GM19193 (cell line): ENCODE measurements at regions not wholly inside any gene's neighbourhood (a gene's known extent, or its start where the extent isn't known, plus 50 kb on each side); places are given as distances from the start of the nearest gene placed in this dataset.

Experiments used
- POLR2A ChIP-seq: IDR thresholded peaks from 4 replicates; pipeline ENCODE4 v1.6.1; 2011; ENCODE audit not compliant: insufficient read depth, insufficient read length; ENCODE audit errors: extremely low read depth

DNA sequence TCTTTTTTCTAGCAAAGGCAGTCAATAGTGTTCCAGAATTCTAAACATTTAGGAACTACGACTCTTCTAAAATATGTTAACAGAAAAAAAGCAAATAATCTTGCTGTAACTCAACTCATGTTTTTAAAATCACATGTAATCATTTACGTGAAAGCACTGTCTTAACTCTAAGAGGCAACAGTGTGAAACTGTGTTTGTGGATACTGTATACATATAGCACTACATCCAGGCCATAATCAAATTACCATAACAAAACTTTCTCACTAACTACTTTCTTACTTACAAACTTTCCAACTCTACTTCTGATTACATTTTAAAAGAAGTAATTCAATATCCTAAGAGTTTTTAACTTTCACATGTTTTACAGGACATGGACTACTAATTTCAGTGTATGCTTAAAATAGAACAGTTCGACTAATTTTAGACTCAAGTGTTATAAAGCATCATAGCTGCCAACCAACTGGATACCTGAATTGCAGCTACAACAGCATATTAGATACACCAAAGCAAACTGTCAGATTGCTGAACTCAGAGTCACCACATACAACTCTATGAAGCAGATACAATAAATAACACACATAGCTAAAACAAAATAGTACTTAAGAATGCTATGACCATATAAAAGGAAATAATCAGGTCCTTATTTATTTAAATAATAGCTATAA, 121.6 kb upstream of the BEND6 start:
- TF ChIP-seq POLR2A: no peak

DNA sequence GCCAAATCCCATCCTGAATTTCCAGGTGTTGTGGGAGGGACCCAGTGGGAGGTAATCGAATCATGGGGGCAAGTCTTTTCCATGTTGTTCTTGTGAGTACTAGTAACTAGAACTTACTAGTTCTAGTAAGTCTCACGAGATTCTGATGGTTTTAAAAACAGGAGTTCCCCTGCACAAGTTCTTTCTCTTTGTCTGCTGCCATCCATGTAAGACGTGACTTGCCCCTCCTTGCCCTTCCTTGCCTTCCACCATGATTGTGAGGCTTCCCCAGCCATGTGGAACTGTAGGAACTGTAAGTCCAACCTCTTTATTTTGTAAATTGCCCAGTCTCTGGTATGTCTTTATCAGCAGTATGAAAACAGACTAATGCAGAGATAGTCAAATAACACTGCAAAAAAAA, 122.7 kb upstream of the BEND6 start:
- no peak for TF ChIP-seq POLR2A

DNA sequence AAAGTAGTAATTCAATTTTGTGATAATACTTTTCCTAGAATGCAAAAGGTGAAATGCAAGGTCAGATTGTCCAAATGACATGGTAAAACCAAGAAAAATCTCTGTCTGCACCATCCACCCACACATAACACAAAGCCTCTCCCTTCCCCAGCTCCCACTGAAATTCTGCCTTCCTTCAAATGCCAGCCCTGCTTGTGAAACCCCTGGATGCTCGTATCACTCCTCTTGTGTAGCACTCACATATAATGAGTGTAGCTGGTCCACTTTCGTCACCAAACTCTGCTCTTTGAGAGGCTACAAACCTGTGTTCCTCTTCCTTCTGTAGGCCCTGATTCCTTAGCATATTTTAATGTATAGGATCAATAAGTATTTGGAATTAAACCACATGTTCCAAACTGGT, 123.6 kb upstream of the BEND6 start:
- no peak for TF ChIP-seq POLR2A

DNA sequence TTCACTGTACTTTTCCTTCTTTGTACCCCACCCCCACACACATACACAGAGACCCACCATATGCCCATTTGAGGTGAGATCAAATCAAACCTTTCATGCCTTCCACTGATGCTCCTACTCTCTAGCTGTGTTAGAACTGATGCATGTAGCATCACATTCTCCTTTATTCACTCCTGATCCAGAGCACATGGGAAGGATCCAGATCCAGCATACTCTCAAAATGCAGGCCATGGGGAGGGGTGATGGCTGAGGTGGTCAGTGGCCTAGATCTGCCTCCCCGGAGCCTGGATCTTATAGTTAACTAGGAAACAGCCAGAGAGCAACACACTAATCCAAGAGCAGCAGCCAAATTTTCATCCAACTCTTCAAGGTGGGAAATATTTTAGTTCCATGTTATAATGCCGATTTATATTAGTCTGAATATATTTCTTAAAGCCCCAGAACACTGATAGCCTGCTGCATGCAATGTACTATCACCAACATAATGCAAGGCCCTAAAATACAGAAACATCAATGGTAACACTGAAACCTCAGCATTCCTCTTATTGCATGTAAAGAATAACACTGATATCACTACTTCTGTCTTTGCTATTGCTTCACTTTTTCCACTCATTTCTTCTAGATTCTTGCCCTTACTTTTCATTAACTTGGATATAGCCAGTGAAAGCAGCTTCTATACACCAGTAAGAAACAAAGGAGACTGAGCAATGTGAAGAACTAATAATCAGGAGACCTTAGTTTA, 126.8 kb upstream of the BEND6 start:
- TF ChIP-seq POLR2A: no peak

DNA sequence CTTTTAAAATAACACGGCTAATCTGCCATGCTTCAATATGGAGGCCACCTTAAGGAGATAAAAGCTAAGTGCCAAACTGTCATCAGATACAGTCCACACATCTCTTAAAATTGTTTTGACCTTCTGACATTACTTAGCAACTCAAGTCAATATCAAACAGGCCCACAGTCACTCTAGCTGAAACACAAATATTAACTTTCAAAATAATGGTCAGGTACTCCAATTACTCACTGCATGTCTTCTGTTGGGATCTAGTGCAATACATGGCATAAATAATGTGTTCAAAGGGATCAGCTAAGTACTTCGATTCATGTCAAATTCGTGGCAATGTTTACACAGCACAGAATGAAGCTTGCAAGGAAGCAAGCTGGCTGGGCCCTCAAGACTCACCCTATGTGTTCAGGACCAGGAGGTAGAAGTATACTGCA, 133.9 kb upstream of the BEND6 start:
- no peak for TF ChIP-seq POLR2A

DNA sequence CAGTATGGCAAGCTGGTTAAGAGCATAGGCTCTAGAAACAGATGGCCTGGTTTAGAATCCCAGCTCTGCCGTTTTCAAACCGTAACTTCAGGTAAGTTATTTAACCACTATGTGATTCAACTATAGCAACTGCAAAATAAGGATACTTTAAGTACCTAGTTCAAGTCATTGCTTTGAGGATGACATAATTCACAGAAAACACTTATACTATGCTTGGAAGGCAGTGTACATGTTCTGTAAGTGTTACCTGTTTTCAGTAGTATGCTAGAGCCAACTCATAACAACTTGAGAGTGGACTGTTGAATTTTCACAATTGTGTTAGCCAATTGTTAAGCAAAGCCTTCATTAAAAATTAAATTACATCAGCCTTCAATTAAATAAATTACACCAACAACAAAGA, 134.8 kb upstream of the BEND6 start:
- TF ChIP-seq POLR2A: no peak

DNA sequence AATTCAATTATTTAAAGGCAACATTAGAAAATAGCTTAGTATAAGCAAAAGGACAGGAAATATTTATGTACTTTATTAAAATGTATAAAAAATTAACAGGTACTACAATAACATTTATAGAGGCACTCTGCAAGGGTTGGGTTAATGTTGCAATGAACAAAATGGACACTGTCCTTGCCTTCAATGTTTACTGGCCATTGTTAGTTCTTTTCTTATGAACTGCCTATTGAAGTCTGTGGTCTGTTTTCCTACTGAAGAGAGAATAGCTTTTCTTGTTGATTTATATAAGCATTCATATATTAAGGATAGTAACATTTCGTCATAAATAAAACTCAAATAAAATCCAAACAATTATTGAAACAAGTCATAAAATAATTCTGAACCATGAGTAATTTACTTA, 135.3 kb upstream of the BEND6 start:
- TF ChIP-seq POLR2A: no peak

DNA sequence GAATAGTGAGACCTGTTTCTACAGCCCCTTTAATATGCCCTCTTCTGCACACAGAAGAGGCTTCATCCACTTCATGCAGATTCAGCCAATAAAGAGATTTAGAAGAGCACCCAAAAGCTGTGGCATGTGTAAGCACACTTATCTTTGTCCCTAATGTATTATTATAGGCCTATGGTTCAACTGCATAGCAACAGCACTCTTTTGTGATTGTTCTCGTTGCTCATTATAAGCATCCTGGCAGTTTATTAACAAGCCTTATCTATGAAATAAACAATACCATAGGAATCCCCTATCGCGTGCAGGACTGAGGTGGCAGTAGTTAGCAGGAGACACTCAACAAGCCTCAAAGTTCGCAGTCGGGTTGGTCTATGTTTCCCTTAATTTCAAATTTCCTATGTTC, 138.5 kb upstream of the BEND6 start:
- TF ChIP-seq POLR2A: no peak

DNA sequence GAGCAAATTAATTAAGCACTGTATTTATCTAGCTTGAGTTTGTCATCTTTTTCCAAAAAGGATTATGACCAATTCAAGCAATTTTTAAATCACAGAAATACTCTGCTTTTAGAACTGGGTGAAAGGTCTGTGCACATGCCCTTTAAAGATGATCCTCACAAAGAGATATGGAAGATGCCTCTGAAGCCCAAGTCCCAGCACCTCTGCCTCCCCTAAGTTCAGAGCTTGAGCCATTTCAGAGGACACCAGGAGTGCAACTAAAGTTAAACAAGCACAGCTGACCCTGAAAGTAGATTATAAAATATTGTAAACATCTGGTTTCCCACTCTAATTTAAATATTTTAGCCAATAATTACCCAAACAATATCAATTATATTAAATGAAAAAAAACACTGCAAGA, 139.5 kb upstream of the BEND6 start:
- TF ChIP-seq POLR2A: no peak

DNA sequence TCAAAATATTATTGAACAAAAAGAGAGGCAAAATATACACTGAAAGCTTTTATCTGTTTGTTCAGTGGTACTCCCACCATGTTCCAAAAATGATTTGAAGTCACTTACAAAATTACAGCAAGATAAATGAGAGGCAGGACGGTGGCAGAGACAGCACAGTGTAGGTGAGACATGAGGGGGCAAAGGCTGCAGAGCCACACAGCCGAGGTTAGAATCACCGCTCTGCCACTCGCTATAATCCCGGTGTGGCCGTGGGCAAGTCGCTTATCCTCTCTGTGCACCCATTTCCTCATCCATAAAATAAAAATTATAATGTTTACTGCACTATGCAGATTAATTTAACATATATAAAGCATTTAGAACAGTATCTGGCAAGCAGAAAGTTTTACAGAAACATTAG, 140.1 kb upstream of the BEND6 start:
- TF ChIP-seq POLR2A: no peak

DNA sequence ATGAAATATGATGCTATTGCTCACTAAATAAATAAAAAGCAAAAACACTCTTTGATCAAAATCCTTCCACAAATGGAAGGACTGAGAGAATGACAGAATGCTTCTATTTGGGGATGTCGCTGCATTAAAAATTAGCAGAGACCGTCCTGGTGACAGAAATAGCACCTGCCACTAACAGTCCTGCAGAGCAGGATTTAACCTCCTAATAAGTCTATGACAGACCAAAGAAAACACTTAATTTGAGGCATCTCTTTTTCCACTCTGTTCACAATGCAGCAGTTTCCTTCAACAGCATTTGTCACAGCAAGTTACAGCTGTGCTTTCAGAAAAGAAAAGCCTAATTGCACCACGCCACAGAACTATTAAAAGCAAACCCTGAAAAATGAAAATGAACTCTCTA, 140.6 kb upstream of the BEND6 start:
- no peak for TF ChIP-seq POLR2A

DNA sequence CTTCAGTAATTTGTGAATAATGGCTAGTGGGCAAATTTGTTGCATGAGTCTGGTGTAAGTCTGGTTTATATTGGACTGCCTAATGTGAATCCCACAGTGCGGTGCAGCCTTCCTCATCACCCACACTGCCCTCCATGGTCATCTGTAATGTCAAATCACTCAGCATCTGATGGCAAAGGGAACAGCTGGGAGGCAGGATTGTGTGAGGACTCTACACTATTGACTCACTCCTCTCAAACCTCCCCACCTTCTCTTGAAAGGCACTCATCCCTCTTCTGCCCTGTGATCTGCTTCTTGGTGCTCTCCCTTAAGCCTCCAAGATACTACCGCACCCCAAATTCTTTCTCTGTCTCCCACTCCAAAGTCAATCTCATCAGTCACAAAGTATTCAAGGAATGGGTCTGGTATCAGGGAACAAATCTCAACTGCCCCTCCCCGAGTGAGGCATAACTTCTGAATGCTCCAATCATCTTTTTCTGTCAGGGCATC, 146.0 kb upstream of the BEND6 start:
- TF ChIP-seq POLR2A: no peak

DNA sequence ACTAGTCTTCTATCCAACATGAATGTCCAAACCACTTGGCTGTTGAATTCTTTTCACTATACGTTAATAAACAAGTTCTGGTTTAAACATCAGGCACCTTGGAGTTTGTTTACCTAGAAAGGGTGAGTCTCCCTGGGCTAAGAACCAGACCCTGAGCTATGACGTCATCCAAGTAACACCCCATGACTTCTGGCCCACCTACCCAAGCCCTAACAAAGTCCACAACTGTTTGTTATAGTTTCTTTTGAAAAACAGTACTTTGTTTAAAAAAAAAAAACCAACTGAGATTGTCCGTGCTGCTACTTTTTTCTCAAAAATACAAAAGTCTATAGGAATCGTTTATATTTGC, 146.9 kb upstream of the BEND6 start:
- no peak for TF ChIP-seq POLR2A

DNA sequence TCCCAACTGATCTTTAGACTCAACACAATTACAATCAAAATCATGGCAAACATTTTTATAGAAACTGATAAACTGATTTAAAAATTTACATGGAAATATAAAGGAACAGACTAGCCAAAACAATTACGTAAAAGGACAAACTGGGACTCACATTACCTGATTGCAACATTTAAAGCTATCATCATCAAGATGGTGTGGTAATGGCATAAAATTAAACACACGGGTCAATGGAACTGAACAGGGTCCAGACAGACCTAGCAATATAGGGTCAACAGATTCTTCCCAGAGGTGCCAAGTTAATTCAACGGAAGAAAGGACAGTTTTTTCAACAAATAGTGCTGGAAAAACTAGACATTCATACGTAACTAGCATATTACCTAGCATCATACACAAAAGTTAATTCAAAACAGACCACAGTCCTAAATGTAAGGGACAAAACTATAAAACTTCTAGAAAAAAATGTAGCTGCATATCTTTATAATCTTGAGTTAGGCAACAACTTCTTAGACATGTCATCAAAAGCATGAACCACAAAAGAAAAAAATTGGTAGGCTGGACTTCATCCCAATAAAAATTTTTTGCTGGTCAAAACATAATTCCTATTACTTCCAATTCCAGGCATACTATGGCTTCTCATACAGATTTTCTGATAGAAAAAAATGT, 147.4 kb upstream of the BEND6 start:
- no peak for TF ChIP-seq POLR2A

DNA sequence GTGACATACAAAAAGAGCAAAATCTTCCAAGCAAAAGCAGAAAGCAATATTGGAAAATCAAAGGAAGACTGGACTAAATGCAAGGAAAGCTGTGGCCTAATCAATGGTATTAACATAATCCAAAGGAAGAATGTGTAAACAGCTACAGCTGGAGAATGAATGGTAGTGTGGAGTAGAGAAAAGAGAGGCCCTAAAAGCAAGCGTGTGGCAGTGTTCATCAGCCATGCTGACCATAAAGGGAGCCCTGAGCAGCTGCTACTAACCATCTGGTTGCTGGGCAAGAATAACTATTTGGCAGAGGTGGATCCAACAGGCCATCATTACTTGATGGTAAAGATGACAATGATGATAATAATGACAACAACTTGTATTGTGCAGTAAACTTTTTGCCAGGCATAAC, 148.5 kb upstream of the BEND6 start:
- no peak for TF ChIP-seq POLR2A

DNA sequence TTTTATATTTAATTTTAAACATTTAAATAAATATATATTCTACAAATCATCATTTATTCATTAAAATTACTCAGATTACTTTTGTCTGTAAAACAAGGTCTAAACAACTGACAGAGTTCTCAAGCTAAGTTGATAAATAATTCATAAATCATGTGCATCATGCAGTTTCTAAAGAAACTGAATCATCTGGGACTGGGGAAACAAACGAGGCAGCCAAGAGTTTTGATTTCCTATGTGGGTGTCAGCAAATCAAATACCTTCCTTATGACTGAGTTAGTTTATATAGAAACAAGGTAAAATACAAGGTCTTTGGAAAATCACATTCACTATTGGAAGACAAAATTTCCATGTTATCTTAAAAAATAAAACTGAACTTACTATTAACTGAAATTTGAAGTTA, 149.9 kb upstream of the BEND6 start:
- TF ChIP-seq POLR2A: no peak
